ENCODE measurements at regions not wholly inside any gene's neighbourhood (a gene's known extent, or its start where the extent isn't known, plus 50 kb on each side); places are given as distances from the start of the nearest gene placed in this dataset.

DNA sequence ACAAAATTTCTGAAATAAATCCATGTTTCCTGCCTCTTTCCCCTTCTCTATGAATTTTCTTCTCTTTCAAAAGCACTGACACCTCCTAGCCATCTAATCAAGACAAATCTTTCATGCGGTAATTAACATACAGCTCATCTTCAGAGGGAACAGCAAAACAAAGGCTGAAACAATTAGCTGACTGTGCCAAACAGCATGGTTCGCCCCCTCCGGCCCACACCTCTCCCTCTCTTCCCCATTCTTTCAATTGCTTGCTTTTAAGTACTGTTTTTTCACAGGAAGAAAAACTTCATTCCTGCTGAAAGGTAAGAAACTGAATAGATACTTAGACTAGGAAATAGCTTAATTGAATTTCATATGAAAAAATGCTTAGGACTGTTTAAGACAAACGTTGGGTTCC, 291.1 kb upstream of the NOCT start:
- no peak for DNase-seq (ENCODE audit: extremely low read depth in 1 of 11, low read depth in 9 of 11, low spot score in 4 of 11)

DNA sequence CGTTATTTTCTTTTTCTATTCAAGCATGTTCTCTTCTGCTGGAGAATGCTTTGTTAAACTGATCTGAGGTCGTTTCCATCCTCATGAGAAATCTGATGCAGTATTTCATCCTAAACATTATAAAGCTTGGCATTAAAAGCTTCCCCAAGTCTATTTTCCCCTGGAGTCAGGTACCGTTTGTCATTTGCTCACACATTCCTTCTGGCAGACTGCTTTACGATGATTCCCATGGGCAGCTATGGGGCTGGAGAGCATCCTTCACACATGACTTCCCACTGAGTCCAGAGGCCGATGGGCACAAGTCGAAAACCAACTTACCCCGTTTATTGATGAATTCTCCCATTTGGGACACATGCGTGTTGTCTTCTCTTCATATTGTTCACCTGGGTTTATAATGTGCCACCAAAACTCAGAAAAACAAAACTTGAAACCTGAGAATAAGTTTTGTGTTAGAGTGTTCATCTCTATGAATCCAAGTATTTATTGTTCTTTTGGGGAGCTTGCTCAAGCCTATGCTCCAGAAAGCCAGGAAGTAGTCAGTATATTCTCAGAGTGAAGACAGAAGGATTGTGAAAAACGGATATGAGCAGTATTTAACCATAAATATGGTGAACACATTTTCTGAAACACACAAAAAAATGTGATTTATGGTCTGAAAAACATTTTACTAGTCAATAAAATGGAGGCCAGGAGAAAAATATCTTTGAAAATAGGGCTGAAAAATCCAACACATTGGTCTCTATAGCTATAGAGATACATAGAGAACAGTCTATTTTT, 298.8 kb upstream of the NOCT start:
- DNase-seq (ENCODE audit: extremely low read depth in 1 of 11, low read depth in 9 of 11, low spot score in 4 of 11) = no peak

DNA sequence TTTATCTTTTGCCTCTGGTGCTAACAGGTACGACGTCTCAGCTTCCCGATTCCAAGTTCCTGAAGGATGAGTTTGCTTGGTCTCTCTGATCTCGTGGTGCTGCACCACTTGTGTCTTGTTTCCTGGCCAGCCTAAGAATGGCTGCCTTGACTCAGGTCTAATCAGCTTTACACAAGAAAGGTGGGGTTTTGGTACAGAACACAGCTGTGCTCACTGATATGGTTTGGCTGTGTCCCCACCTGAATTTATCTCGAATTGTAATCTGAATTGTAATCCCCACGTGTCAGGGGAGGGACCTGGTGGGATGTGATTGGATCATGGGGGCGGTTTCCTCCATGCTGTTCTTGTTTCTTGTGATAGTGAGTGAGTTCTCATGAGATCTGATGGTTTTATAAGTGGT, 305.3 kb upstream of the NOCT start:
- no peak for DNase-seq (ENCODE audit: extremely low read depth in 1 of 11, low read depth in 9 of 11, low spot score in 4 of 11)

DNA sequence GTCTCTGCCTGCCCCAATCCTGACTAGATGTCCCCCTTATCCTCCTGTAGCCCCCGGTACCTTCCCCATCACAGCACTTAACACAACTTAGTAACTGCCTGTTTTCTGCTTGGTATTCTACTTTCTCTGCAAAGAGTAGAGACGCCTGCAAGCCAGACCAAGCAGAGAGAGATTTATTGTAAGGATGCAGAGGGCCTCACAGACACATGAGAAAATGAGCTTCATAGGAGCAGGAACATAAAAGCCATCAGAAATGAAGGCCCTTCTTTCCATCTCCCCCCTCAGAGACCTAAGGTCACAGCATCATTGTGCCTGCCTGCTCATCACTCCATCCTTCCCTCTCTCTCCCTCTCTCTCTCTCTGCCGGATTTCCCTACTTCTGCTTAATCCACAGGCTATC, 305.7 kb upstream of the NOCT start:
- DNase-seq (ENCODE audit: extremely low read depth in 1 of 11, low read depth in 9 of 11, low spot score in 4 of 11) = no peak

DNA sequence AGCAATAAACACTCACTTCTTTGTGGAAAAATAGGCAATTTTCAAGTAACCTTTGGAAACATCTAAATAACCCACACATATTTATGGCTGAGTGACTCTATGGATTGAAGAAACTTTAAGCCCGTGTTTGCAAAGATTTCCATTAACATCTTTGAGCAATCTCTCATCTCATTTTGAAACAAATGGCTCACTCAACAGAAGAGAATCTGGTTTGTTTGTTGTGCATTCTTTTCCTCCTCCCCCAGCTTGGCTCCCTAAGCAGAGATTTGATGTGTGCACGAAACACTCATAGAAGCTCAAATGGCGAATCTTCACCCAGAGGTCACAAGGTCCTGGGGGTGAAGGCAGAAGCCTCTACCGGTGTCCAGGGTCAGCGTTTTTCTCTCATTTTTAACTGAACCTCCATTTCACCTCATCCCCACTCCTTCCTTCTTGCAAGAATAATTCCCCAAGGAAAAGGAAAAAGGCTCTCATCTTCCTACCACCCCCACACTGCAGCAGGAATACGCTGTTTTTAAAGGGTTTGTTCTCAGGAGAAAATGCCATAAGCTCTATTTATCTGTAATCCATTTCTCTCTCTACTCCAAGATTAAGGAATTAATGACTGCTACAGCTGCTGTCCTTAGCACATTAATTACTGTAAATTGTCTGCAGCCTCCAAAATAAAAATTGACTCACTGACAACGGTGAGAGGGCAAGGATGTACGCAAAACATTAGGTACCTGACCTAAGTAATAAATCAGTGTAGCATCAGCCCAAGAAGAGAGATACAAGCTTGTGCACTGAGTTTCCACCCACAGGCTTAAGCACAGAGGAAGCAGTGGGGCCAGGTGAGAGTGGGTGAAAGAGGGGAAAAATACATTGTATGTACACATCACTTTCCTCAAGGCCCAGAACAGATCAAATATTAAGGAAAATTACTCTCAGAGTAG, 307.6 kb upstream of the NOCT start:
- DNase-seq (ENCODE audit: extremely low read depth in 1 of 11, low read depth in 9 of 11, low spot score in 4 of 11) = no peak

DNA sequence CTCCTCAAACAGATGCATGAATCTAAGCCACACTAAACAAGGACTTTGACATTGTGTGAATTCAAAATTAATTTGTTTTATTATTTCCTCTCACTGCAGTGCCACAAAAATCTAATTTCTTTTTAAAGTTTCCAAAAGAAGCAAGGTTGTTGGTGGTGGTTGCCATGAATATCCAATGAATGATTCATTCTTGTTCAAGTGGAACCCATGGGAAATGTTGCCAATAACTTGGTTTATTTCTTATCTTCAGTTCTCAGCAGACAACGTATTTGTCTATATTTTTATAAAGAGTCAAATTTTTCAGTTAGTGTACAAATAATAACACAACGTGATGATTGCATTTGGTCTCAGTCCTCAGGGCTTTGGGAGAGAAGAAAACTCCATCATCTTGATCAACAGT, 309.4 kb upstream of the NOCT start:
- no peak for DNase-seq (ENCODE audit: extremely low read depth in 1 of 11, low read depth in 9 of 11, low spot score in 4 of 11)

DNA sequence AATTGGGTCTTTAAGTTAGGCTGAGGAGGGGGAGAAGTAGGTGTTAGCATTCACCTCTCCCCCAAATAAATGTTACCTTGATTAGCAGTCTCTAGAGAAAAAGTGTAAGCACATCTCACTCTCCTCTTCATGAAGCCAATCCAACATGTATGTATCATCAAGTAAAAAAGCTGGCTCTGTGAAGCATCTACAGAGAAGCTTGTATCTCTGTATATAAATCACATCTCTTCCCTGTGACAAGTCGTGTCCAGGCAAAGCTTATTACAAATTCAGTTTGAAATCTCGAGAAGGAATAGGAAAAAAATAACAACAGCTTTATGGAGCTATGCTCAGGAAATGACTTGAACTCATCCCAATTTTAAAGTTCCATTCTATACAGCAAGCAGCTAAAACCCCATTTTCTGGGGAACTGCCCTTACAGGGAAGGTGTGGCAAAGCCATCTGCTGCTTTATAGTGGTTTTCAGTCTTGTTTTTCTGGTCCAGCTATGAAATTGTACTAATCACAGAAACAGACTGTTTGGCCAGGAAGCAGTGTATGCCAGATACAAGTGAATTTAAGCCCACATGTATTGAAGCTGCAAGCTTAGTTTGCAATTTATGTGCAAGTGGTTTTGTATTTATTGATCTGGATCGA, 313.3 kb upstream of the NOCT start:
- no peak for DNase-seq (ENCODE audit: extremely low read depth in 1 of 11, low read depth in 9 of 11, low spot score in 4 of 11)

DNA sequence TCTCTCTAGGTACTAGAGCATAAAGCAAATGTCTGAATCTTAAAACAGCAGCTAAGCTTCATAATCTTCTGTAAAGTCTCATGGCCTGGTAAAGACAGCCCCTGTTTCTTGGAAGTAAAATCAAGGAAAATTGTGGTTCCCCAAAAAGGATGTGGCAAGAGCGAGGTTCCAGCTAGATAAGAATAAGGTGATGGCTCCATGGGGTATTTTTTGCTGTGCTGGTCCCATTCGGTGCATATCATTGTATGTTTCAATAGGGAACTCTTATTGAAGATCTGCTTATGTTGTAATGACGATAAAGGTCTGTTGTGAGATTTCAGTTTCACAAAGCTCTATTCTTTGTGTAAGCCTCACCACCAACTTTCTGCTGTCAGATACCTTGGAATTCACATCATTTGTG, 316.9 kb upstream of the NOCT start:
- no peak for DNase-seq (ENCODE audit: extremely low read depth in 1 of 11, low read depth in 9 of 11, low spot score in 4 of 11)

DNA sequence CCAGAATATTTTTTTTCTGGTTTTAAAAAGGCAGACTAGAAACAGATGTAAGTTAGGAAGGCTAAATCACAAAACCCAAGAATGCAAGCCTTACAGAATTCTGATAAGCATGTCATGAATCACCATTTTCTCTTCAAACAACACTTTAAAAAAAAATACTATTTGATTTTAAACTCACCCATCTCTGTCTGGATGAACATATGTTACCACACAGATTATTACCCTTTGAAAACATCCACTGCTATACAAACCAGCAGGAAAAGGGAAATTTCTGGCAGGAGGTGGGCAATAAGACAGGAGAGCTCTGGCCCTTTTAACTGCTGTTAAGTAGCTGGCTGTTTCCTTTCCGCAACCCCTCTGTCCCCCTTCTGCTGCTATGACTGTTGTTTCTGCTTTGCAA, 317.7 kb upstream of the NOCT start:
- DNase-seq (ENCODE audit: extremely low read depth in 1 of 11, low read depth in 9 of 11, low spot score in 4 of 11) = no peak

DNA sequence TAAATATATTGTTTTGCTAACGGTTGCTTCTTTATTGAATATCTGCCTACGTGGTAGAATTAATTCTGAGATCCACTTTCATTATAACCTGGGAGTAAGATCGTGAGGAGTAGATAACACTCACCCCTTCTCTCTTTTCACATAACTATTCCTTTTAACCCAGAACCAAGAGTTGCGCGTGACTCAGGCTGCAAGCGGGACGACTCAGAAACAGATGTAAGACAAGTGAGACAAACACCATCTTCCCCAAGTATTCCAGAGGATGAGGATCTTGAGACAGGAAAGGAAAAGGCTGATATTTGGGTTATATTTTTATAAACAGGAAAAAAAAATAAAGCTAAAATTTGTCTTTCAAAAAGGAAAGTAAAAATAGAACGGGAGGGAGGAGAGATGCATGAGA, 318.8 kb upstream of the NOCT start:
- DNase-seq (ENCODE audit: extremely low read depth in 1 of 11, low read depth in 9 of 11, low spot score in 4 of 11) = no peak

DNA sequence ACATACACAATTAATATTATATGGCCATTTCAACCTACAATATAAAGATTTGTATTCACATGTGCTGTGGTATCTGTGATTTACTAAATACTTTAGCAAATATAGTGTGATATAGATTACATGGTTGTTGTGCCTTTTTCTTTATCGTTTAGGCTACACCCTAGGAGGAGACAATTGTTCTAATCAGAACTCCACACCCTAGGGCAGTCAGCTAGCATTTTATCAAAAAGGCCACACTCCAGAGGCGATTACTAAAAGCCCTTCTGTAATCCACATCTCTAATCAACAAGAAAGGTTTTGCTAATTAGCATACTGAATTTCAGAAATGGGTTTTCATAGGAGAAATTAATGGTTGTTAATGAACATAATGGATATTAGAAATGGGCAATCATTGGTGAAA, 319.5 kb upstream of the NOCT start:
- DNase-seq (ENCODE audit: extremely low read depth in 1 of 11, low read depth in 9 of 11, low spot score in 4 of 11) = no peak

DNA sequence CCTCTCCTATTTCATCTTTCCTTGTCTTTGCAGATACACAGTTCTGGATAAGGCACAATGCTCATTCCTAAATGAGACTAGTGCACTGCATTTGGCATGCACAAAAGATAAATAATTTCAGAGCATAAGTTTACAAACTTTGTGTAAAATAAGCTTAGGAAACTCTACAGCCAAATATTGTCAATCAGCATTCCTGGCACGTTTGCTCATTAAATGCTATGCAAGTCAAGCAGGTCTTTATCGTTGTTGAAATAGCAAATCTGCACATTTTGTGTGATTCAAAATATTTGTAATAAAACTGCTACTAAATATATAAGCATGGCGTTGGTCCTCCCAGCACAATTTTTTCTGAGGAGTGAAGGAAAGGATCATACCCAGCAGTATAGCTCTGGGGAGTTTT, 322.1 kb upstream of the NOCT start:
- DNase-seq (ENCODE audit: extremely low read depth in 1 of 11, low read depth in 9 of 11, low spot score in 4 of 11) = no peak

DNA sequence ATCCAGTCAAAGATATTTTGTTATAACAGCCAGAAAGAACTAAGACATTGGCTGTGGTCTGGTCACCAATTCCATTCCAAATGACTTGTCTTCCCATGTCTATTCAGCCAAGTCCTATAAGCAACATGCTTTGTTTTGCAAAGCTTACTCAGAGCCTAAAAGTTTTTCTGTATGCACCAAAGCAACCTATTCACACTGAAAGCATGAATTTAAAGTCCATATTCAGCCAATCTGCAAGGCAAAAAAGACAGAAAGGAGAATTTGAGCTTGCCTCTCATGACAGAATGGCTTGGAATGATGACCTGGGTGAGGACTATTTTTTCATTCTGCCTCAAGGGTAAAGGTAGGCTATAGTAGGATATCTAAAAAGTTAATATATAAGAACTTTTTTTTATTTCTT, 323.2 kb upstream of the NOCT start:
- no peak for DNase-seq (ENCODE audit: extremely low read depth in 1 of 11, low read depth in 9 of 11, low spot score in 4 of 11)

DNA sequence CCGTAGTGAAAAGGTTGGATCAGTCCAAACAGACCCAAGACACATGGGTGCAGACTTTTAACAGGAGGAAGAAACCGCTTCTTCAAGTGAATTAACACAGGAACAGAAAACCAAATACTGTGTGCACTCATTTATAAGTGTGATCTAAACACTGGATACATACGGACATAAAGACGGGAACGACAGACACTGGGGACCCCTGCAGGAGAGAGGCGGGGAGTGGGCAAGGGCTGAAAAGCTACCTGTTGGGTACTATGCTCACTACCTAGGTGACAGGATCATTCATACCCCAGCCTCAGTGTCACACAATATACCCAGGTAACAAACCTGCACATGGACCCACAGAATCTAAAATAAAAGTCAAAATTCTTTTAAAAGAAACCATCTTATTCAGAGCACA, 326.0 kb upstream of the NOCT start:
- DNase-seq (ENCODE audit: extremely low read depth in 1 of 11, low read depth in 9 of 11, low spot score in 4 of 11) = no peak

DNA sequence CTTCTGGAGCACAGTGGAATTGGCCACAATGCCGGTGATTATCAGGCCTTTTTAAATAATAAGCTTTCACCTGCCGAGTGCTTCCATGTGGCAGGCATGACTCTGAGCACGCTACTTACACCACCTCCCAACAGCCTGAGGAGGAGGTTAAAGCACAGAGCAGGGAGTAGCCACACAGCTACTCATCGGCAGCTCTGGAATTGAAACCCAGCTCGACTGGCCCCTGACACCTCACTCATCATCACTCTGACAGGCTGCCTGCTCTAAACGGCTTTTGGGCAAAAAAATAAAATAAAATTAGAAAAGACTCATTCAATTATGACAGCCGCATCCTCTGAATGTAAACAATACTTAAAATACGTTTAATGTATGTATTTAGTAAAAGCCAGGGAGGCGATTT, 326.4 kb upstream of the NOCT start:
- no peak for DNase-seq (ENCODE audit: extremely low read depth in 1 of 11, low read depth in 9 of 11, low spot score in 4 of 11)

DNA sequence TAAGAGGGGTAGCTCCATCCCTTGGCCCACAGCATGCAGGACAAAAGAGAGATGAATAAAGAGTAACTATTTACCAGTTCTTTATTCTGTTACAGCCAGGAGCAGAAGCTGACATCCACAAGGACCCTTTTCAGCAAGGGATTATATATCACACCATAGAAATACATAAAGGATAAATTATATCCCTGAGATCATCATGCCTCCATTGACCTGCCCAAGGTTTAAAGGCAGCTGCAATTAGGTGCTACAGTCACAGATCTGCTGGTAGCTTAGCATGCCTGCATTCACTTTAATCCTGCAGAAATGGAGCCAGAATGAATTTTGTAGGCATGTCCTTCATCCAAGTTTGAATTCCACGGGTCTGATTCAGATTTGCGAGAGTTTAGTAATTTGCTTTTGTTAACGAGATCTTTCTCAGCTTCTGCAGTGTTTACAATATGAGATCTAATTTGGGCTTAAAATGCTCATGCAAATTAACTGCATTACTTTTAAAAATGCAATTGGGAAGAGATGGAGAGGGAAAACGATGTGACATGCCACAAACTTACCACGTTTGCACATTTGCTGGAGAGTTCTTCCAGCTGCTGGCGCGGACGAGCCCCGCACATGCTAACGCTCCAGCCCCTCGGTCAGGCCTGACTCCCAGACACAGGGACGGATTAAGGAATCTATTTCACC, 327.0 kb upstream of the NOCT start:
- DNase-seq (ENCODE audit: extremely low read depth in 1 of 11, low read depth in 9 of 11, low spot score in 4 of 11) = peak in 1 of 11 donors; percentile 16

DNA sequence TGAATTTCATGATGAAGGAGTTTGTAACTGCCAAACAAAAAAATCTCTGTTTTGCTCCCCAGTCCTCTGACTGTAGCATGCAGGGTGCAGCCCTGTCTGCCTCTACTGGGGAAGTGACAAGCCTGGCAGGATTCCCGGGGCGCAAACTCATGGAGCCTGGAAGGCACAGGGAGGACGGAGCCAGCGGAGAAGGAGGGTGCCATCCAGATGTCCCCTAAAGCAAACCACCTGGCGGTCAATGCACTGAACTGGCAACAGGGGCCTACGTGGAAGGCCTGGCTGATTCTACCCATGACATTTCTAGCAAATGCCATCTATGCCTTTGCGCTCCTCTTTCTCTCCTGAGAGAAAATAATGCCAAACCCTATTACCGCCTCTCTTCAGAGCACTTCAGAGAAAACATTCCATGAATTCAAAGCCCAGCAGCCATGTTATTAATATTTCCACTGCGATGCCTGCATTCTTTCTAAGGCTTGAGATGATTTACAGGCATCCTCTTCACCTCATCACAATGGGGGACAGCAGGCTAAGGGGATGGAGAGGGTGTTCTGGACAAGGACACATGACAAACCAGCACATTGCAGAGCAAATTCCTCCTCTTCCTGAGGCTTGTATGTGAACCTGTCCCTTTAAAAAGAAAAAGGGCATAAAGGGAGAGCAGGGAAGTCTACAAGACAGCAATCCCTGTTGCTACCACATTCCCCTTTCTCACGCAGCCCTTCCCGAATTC, 329.3 kb upstream of the NOCT start:
- DNase-seq (ENCODE audit: extremely low read depth in 1 of 11, low read depth in 9 of 11, low spot score in 4 of 11) = no peak

DNA sequence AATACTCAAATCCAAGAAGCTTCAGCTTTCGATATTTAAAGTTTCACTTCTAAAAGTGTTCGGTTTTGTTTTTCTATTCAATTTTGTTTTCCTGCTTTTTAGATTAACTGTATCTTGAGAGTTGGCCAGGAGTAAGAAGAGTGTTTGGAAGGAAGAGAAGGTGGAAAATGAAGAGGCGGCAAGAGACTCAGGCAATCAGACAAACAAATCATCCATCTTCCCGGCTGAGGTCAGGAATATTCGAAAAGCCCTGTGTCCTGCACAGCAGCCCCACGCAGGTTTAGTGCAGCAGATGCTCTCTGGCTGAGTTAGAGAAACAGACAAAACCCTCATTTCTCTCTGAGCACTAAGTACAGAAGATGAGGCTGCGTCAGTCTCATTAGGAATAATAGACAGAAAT, 330.3 kb upstream of the NOCT start:
- DNase-seq (ENCODE audit: extremely low read depth in 1 of 11, low read depth in 9 of 11, low spot score in 4 of 11) = no peak

All from renal cortex interstitium (tissue), 11 donors.